H1 (cell line): ENCODE measurements at regions not wholly inside any gene's neighbourhood (a gene's known extent, or its start where the extent isn't known, plus 50 kb on each side); places are given as distances from the start of the nearest gene placed in this dataset.

Source experiments
- CTCF ChIA-PET: fragments of 300-600 bp; sonication (Branson Sonifier 250); formaldehyde crosslinking; loops from one replicate; lab custom pipeline; 2021; ENCODE audit not compliant: partially characterized antibody; lab: Charles Lee
- POLR2A ChIA-PET: fragments of 300-600 bp; sonication (Branson Sonifier 250); formaldehyde crosslinking; loops from one replicate; lab custom pipeline; 2021; ENCODE audit warnings: inconsistent platforms; ENCODE audit not compliant: partially characterized antibody; lab: Charles Lee
- DNase-seq, 2 experiments: peaks; one replicate each; pipeline versions ENCODE4 v3.0.0 to v3.0.0-alpha.2; 2010 to 2022; ENCODE audit warnings: low spot score in 2 of 2, low read depth in 1 of 2, mixed read lengths in 1 of 2
- FAIRE-seq: peaks from 2 replicates; lab custom pipeline; 2011; peaks lifted over from hg19 to GRCh38; lab: Jason Lieb, UNC
- H2AFZ ChIP-seq: 2 replicates; pipeline ENCODE4 v1.8.1; 2012; ENCODE audit warnings: low read length, inconsistent platforms
- H2AK5ac ChIP-seq: 2 replicates; pipeline ENCODE4 v1.6.1; 2013; ENCODE audit warnings: low read depth, low read length
- H2BK120ac ChIP-seq: replicated peaks from 2 replicates; pipeline ENCODE3; 2013; ENCODE audit warnings: low read depth, low read length, inconsistent platforms
- H2BK12ac ChIP-seq: 2 replicates; pipeline ENCODE4 v1.6.1; 2013; ENCODE audit warnings: low read depth, low read length
- H2BK15ac ChIP-seq: 2 replicates; pipeline ENCODE4 v1.6.1; 2013; ENCODE audit warnings: low read length
- H2BK20ac ChIP-seq: 2 replicates; pipeline ENCODE4 v1.6.1; 2013; ENCODE audit warnings: low read length
- H2BK5ac ChIP-seq: 2 replicates; pipeline ENCODE4 v1.6.1; 2013; ENCODE audit warnings: low read depth, low read length
- H3K14ac ChIP-seq: 2 replicates; pipeline ENCODE4 v1.6.1; 2013; ENCODE audit warnings: inconsistent platforms; ENCODE audit not compliant: insufficient read length
- H3K18ac ChIP-seq: 2 replicates; pipeline ENCODE4 v1.6.1; 2013; ENCODE audit warnings: low read length; ENCODE audit errors: extremely low read depth
- H3K23ac ChIP-seq: 2 replicates; pipeline ENCODE4 v1.6.1; 2013; ENCODE audit warnings: inconsistent platforms; ENCODE audit not compliant: insufficient read length
- H3K23me2 ChIP-seq: 2 replicates; pipeline ENCODE4 v1.6.1; 2013; ENCODE audit warnings: low read depth, low read length
- H3K27ac ChIP-seq: 2 replicates; pipeline ENCODE4 v1.6.1; 2011; ENCODE audit warnings: low read depth, low read length, inconsistent platforms
- H3K27me3 ChIP-seq, 4 experiments: replicated peaks in 1 of 4; 1 replicate in 1 of 4; 2 replicates in 3 of 4; pipeline versions ENCODE4 v1.6.1 to v1.8.1; 2011 to 2013; ENCODE audit warnings: low read length in 3 of 4, mild to moderate bottlenecking in 3 of 4, inconsistent platforms in 2 of 4, mixed read lengths in 2 of 4, moderate library complexity in 1 of 4; ENCODE audit not compliant: control insufficient read depth in 3 of 4, insufficient read depth in 3 of 4; ENCODE audit errors: extremely low read depth in 1 of 4
- H3K36me3 ChIP-seq, 4 experiments: 2 replicates each; pipeline versions ENCODE4 v1.6.1 to v1.8.1; 2011 to 2013; ENCODE audit warnings: mild to moderate bottlenecking in 4 of 4, low read length in 3 of 4, moderate library complexity in 2 of 4, control low read depth in 1 of 4, inconsistent platforms in 1 of 4; ENCODE audit not compliant: insufficient read depth in 4 of 4, control insufficient read depth in 2 of 4
- H3K4ac ChIP-seq: replicated peaks from 2 replicates; pipeline ENCODE3; 2013; ENCODE audit warnings: low read length, low read depth, mixed read lengths, inconsistent platforms; ENCODE audit not compliant: insufficient read length
- H3K4me1 ChIP-seq, 4 experiments: replicated peaks in 1 of 4; 1 replicate in 1 of 4; 2 replicates in 3 of 4; pipeline versions ENCODE4 v1.6.1 to v1.8.1; 2011 to 2013; ENCODE audit warnings: low read length in 3 of 4, inconsistent platforms in 2 of 4, mixed read lengths in 1 of 4; ENCODE audit not compliant: insufficient read depth in 4 of 4, control insufficient read depth in 3 of 4
- H3K4me2 ChIP-seq, 2 experiments: 2 replicates each; pipeline versions ENCODE4 v1.6.1 to v1.8.1; 2011 to 2013; ENCODE audit warnings: low read depth in 2 of 2, low read length in 2 of 2, control low read depth in 1 of 2, inconsistent platforms in 1 of 2, mild to moderate bottlenecking in 1 of 2; ENCODE audit not compliant: insufficient read depth in 1 of 2
- H3K4me3 ChIP-seq, 4 experiments: fragments of 200-600, 300-600 bp in 1 of 4; sonication (generic), shearing (Covaris generic), sonication (Bioruptor Twin) in 1 of 4; 2 replicates each; pipeline versions ENCODE4 v1.5.1 to v1.8.1; 2011 to 2016; ENCODE audit warnings: low read length in 4 of 4, low read depth in 3 of 4, control low read depth in 2 of 4, inconsistent platforms in 2 of 4, mild to moderate bottlenecking in 2 of 4, mixed read lengths in 1 of 4, moderate library complexity in 1 of 4; ENCODE audit not compliant: insufficient read depth in 2 of 4; ENCODE audit errors: extremely low read depth in 1 of 4
- H3K56ac ChIP-seq: replicated peaks from 2 replicates; pipeline ENCODE3; 2013; ENCODE audit warnings: low read depth, mild to moderate bottlenecking, mixed read lengths, low read length, inconsistent platforms; ENCODE audit not compliant: insufficient read length
- H3K79me1 ChIP-seq: 2 replicates; pipeline ENCODE4 v1.6.1; 2013; ENCODE audit warnings: low read depth, low read length, control low read depth
- H3K79me2 ChIP-seq, 2 experiments: 2 replicates each; pipeline versions ENCODE4 v1.6.1 to v1.8.1; 2012 to 2013; ENCODE audit warnings: low read length in 2 of 2, mild to moderate bottlenecking in 2 of 2, inconsistent platforms in 1 of 2; ENCODE audit not compliant: insufficient read depth in 2 of 2, control insufficient read depth in 1 of 2
- H3K9ac ChIP-seq, 4 experiments: replicated peaks in 1 of 4; 1 replicate in 1 of 4; 2 replicates in 3 of 4; pipeline versions ENCODE4 v1.6.1 to v1.8.1; 2011 to 2013; ENCODE audit warnings: low read depth in 3 of 4, low read length in 3 of 4, control low read depth in 2 of 4, mild to moderate bottlenecking in 2 of 4, moderate library complexity in 2 of 4, inconsistent platforms in 1 of 4; ENCODE audit errors: extremely low read depth in 1 of 4
- H3K9me3 ChIP-seq, 2 experiments: 2 replicates each; pipeline versions ENCODE4 v1.6.1 to v1.8.1; 2012 to 2013; ENCODE audit warnings: mild to moderate bottlenecking in 2 of 2, moderate library complexity in 2 of 2, control low read depth in 1 of 2, inconsistent platforms in 1 of 2, low read depth in 1 of 2, low read length in 1 of 2, mixed read lengths in 1 of 2; ENCODE audit not compliant: insufficient read depth in 2 of 2
- H4K20me1 ChIP-seq, 2 experiments: replicated peaks in 1 of 2; 2 replicates each; pipeline versions ENCODE3 to v1.8.1; 2011 to 2013; ENCODE audit warnings: inconsistent platforms in 2 of 2, low read length in 2 of 2, mild to moderate bottlenecking in 1 of 2; ENCODE audit not compliant: insufficient read depth in 2 of 2, control insufficient read depth in 1 of 2
- H4K5ac ChIP-seq: 2 replicates; pipeline ENCODE4 v1.6.1; 2013; ENCODE audit warnings: low read length, low read depth, mixed read lengths, inconsistent platforms; ENCODE audit not compliant: insufficient read length
- H4K8ac ChIP-seq: 2 replicates; pipeline ENCODE4 v1.8.0; 2013; ENCODE audit warnings: mild to moderate bottlenecking, moderate library complexity, low read length, inconsistent platforms; ENCODE audit not compliant: insufficient read depth; ENCODE audit errors: extremely low read depth
- H4K91ac ChIP-seq: replicated peaks from 2 replicates; pipeline ENCODE3; 2013; ENCODE audit warnings: low read length, mixed read lengths, inconsistent platforms; ENCODE audit not compliant: insufficient read length
- ASH2L ChIP-seq: fragments of 200-600, 300-600 bp; sonication (generic); IDR thresholded peaks from one replicate; pipeline ENCODE4 v1.7.1; 2017; ENCODE audit warnings: low read length
- CTBP2 ChIP-seq: IDR thresholded peaks from 2 replicates; pipeline ENCODE4 v1.7.0; 2011; ENCODE audit warnings: borderline replicate concordance, mild to moderate bottlenecking, moderate library complexity, mixed read lengths, low read length; ENCODE audit not compliant: insufficient read depth, insufficient read length
- EZH2 ChIP-seq: fragments of 200-600 bp; sonication (generic); IDR thresholded peaks from 2 replicates; pipeline ENCODE4 v1.7.1; 2012; ENCODE audit warnings: low read depth, mild to moderate bottlenecking, moderate library complexity, low read length, inconsistent platforms; ENCODE audit not compliant: severe bottlenecking
- MAX ChIP-seq: IDR thresholded peaks from 2 replicates; pipeline ENCODE4 v1.6.1; 2012; ENCODE audit warnings: inconsistent platforms
- SP1 ChIP-seq: IDR thresholded peaks from 2 replicates; pipeline ENCODE4 v1.6.1; 2011; ENCODE audit warnings: low read depth, low read length
- SUZ12 ChIP-seq: fragments of 200-600 bp; sonication (generic); IDR thresholded peaks from 2 replicates; pipeline ENCODE4 v1.6.1; 2012; ENCODE audit warnings: mild to moderate bottlenecking, inconsistent platforms, low read length, moderate library complexity, mixed read lengths

- Histone ChIP-seq H2AK5ac (no peak overlapping the region), H3K4ac (no peak overlapping the region), H3K27me3 (no peaks in the 10 kb centered on the region; a peak in 1 of 7 replicates), H2BK20ac (no peak overlapping the region), H3K14ac (no peak overlapping the region), H2BK120ac (no peak overlapping the region), H4K8ac (no peak overlapping the region), H3K56ac (no peak overlapping the region), H2BK15ac (no peak overlapping the region), H3K18ac (no peak overlapping the region), H2BK12ac (no peak overlapping the region), H2BK5ac (no peak overlapping the region), H4K91ac (no peak overlapping the region), H3K9me3 (no peaks in the 10 kb centered on the region), H3K23me2 (no peaks in the 10 kb centered on the region), H3K4me2 (no peak overlapping the region), H3K27ac (no peak overlapping the region), H3K79me2 (no peaks in the 10 kb centered on the region), H2AFZ (no peak overlapping the region), H3K79me1 (no peaks in the 10 kb centered on the region), H3K36me3 (no peaks in the 10 kb centered on the region), H3K4me3 (no peak overlapping the region), H3K23ac (no peak overlapping the region), H3K9ac (no peak overlapping the region), H4K5ac (no peak overlapping the region), H4K20me1 (no peaks in the 10 kb centered on the region), H3K4me1 (no peaks in the 10 kb centered on the region)
- POLR2A ChIA-PET, result interaction anchor here (0.6 kb wide), 1 partner anchor 30 kb away, joined by 4 read pairs; no protein-coding TSS in a partner anchor
- no peak for DNase-seq
- CTCF ChIA-PET, result no interaction called here
- no peak for FAIRE-seq
- TF ChIP-seq EZH2, result no peak
- no peak for TF ChIP-seq CTBP2
- TF ChIP-seq ASH2L, result no peak
- TF ChIP-seq MAX, result no peak
- no peak for TF ChIP-seq SUZ12
- no peak for TF ChIP-seq SP1
Observed at GRCh38 chr13:39910833-39911232, 255.4 kb downstream of the COG6 start.
